ENCODE measurements at regions not wholly inside any gene's neighbourhood (a gene's known extent, or its start where the extent isn't known, plus 50 kb on each side); places are given as distances from the start of the nearest gene placed in this dataset.

DNA sequence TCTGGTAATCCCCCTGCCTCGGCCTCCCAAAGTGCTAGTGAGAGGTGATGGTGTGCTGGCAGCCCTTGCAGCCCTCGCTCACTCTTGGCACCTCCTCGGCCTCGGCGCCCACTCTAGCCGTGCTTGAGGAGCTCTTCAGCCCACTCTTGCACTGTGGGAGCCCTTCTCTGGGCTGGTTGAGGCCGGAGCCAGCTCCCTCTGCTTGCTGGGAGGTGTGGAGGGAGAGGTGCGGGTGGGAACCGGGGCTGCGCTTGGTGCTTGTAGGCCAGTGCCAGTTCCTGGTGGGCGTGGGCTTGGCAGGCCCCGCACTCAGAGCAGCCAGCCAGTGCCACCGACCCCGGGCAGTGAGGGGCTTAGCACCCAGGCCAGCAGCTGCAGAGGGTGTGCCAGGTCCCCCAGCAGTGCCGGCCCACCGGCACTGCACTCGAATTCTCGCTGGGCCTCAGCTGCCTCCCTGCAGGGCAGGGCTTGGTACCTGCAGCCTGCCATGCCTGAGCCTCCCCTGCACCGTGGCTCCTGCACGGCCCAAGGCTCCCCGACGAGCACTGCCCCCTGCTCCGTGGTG lies 189.0 kb upstream of the ASCC3 start:
- DNase-seq (ENCODE audit: low read depth in 2 of 2), result no peak
- H3K4me3 ChIP-seq (replicated peaks in 1 of 2; ENCODE audit: low read depth in 2 of 2, low read length in 2 of 2), result no peak overlapping the region
- TF ChIP-seq, protein P1, sequence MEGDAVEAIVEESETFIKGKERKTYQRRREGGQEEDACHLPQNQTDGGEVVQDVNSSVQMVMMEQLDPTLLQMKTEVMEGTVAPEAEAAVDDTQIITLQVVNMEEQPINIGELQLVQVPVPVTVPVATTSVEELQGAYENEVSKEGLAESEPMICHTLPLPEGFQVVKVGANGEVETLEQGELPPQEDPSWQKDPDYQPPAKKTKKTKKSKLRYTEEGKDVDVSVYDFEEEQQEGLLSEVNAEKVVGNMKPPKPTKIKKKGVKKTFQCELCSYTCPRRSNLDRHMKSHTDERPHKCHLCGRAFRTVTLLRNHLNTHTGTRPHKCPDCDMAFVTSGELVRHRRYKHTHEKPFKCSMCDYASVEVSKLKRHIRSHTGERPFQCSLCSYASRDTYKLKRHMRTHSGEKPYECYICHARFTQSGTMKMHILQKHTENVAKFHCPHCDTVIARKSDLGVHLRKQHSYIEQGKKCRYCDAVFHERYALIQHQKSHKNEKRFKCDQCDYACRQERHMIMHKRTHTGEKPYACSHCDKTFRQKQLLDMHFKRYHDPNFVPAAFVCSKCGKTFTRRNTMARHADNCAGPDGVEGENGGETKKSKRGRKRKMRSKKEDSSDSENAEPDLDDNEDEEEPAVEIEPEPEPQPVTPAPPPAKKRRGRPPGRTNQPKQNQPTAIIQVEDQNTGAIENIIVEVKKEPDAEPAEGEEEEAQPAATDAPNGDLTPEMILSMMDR (IDR thresholded peaks at IDR 0.05; ENCODE audit: low read depth, low read length), result no peak

DNA sequence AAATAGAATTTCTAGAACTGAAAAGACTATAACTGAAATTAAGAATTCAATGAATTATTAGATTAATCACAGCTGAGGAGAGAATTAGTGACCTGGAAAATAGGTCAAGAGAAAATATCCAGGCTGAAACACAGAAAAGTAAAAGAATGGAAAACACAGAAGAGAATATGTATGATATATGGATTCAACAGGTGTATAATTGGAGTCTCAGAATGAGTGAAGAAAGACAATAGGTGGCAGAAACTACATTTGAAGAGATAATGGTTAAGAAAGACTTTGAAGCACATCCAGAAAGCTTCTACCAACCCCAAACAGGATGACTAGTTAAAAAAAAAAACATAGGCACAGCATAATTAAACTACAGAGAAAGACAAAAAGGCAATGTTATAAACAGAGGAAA lies 196.2 kb upstream of the ASCC3 start:
- no peak overlapping the region for H3K4me3 ChIP-seq (replicated peaks in 1 of 2; ENCODE audit: low read depth in 2 of 2, low read length in 2 of 2)
- TF ChIP-seq, protein P1 (IDR thresholded peaks at IDR 0.05; ENCODE audit: low read depth, low read length), result no peak
- DNase-seq (ENCODE audit: low read depth in 2 of 2), result no peak

GRCh38 chr6:101079696-101080270 lies 198.7 kb upstream of the ASCC3 start:
- no peak for DNase-seq (ENCODE audit: low read depth in 2 of 2)
- TF ChIP-seq, protein P1 (IDR thresholded peaks at IDR 0.05; ENCODE audit: low read depth, low read length), result no peak
- no peak overlapping the region for H3K4me3 ChIP-seq (replicated peaks in 1 of 2; ENCODE audit: low read depth in 2 of 2, low read length in 2 of 2)

- peak; percentile 66 to 78 for DNase-seq (ENCODE audit: low read depth in 2 of 2)
- TF ChIP-seq, protein P1 (IDR thresholded peaks at IDR 0.05; ENCODE audit: low read depth, low read length), result no peak
Observed at GRCh38 chr6:101080597-101080996, 199.5 kb upstream of the ASCC3 start.

DNA sequence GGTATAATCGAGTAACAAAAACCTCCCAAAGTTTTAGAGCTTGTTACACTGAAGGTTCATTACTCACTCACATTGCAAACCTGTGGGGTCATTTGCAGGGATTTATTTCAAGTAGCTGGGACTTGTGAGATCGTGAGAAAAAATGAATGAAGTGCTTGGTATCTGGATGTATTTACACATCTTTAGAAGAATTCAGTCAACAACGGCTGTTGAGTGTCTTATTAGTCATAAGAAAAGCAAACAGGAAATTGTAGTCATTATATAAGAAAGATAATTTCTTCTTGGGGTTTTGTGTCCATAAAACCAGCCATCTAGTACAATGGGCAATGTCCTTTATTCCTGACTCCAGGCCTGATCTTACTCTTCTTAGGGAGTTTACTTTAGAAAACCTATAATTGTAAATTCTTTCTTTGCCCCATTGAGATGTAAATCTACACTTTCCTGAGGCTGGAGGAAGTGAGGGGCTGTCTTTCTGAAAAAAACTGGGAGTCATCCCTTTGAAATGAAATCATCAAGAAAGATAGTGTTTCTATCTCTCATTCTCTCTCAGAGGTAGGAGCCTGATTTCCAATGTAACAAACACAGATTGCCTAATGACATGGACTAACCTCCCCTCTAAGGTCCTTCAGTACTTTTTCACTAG lies 202.5 kb upstream of the ASCC3 start:
- no peak overlapping the region for H3K4me3 ChIP-seq (replicated peaks in 1 of 2; ENCODE audit: low read depth in 2 of 2, low read length in 2 of 2)
- TF ChIP-seq, protein P1 (IDR thresholded peaks at IDR 0.05; ENCODE audit: low read depth, low read length), result no peak
- peak; percentile 73 to 95 for DNase-seq (ENCODE audit: low read depth in 2 of 2)

More at GRCh38 chr6:101080597-101080996, 199.5 kb upstream of the ASCC3 start:
- H3K4me3 ChIP-seq (replicated peaks in 1 of 2; ENCODE audit: low read depth in 2 of 2, low read length in 2 of 2), result no peak overlapping the region

- peak; percentile 39 to 54 for DNase-seq (ENCODE audit: low read depth in 2 of 2)
- H3K4me3 ChIP-seq (replicated peaks in 1 of 2; ENCODE audit: low read depth in 2 of 2, low read length in 2 of 2), result no peak overlapping the region
- TF ChIP-seq, protein P1 (IDR thresholded peaks at IDR 0.05; ENCODE audit: low read depth, low read length), result no peak
Observed at GRCh38 chr6:101085327-101085726, 204.2 kb upstream of the ASCC3 start.
